ENCODE measurements at regions not wholly inside any gene's neighbourhood (a gene's known extent, or its start where the extent isn't known, plus 50 kb on each side); places are given as distances from the start of the nearest gene placed in this dataset.
A peak's percentile ranks its signal among the peaks of the same experiment; 100 is the strongest.

DNA sequence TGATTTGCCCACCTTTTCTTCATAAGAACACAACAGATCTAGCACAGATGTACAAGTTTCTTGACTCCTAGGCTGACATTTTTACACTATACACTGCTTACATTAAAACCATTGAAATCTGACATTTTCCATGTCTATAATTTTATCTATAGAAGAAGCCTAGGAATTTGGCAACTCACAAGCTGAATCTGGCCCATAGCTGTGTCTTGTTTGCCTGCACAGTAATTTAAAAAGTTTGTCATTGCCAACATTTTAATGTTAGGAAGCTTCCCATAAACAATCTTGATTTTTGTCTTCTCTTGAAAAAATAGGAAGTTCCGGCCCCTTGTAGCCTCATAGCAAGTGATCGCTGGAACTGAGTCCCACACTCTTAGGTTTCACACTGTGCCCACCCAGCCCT, 394.6 kb upstream of the AZI2 start:
- no peak for DNase-seq

DNA sequence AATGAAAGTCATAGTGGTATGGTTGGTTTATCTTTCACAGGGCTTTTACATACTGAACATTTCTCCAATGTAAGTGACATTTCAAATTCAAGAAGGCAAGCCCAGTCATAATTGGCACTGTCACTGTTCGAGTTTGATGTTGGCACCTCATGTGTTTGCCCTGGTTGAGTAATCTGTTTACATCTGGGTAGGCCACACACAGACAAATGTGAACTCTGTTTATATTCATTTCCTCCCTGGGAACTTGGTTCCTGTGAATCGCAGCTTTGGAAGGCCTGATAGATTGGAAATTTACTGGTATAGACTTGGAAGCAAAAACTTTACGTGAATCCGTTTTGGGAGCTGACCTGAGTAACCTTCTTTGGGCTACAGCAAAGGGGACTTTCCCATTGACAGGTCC, 395.2 kb upstream of the AZI2 start:
- DNase-seq = peak; percentile 25

DNA sequence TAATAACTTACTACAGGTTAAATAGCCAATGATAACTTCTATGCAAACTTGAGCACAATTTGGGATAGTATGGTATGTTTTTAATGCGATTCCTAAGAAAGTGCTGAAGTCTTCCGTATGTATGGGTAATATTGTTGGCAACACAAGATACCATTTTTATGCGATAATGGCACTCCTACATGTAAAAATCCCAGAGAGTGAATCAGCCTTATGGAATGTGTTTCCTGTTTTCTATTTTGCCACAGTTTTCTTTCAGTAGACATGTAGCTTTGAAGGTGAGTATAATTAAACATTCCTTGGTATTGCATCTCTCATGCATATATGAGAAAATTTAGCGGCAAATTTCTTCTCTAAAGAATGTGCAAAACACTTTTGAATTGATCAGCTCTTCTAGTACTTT, 396.8 kb upstream of the AZI2 start:
- DNase-seq = no peak

DNA sequence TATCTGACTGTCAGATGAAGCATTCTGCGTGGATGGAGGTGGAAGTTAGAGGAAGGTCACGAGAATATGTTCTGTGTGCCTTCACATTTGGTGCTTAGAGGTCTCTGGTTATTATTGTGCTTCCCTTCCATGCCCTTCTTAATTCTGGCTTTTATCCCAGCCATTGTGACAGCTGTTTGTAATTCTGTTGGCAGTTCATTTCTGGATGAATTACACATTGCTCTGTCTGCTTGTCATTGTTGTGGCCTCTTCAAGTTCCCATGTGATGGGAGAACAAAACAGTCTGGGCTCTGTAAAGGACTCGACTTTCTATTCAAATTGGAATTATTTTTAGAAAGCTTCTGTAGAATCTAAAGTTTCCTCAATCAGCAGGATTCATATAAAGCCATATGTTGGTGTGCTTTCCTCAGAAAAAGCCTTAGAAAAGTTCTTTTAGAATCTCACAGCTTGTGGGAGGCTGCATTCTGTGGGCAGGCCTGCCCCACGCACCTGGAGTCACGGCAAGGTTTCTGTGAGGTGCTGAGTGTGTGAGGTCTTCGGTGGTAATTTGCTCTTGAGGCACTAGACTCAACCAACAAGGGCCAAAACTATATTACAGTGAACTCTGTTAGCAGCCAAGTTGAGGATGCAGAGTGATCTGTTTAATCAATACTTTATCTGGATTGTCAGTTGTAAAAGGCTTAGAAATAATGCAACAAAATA, 397.4 kb upstream of the AZI2 start:
- DNase-seq = peak; percentile 12

DNA sequence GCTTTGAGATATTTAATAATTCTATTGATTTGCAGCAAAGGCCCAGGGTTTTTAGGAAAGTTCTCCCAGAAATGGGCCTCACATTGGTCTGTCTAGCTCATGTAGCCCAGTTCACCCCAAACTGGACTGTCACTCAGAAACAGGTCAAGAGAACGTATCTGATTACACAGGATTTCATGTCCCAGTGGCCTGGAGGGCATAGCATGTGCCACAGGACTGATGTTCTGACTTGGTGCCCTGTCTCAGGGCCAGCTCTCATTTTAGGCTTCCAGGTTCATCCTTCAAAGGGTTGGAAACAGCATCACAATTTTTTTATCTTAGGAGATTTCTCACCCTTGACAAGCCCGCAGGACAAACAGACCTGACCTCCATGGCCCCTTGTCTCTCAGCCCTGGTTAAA, 398.4 kb upstream of the AZI2 start:
- DNase-seq = no peak

DNA sequence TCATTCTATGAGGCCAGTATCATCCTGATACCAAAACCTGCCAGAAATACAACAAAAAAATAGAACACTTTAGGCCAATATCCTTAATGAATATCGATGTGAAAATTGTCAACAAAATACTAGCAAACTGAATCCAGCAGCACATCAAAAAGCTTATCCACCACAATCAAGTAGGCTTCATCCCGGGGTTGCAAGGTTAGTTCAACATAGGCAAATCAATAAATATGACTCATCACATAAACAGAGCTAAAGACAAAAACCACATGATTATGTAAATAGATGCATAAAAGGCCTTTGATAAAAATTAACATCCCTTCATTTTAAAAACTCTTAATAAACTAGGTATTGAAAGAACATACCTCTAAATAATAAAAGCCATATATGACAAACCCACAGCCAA, 403.2 kb upstream of the AZI2 start:
- no peak for DNase-seq

DNA sequence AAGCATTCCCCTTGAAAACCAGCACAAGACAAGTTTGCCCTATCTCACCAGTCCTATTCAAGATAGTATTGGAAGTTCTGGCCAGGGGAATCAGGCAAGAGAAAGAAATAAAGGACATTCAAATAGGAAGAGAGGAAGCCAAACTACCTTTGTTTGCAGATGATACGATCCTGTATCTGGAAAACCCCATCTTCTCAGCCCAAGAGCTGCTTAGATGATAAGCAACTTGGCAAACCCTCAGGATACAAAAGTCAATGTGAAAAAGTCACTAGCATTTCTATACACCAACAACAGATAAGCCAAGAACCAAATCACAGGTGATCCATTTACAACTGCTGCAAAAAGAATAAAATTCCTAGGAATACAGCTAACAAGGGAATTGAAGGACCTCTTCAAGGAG, 403.7 kb upstream of the AZI2 start:
- no peak for DNase-seq

DNA sequence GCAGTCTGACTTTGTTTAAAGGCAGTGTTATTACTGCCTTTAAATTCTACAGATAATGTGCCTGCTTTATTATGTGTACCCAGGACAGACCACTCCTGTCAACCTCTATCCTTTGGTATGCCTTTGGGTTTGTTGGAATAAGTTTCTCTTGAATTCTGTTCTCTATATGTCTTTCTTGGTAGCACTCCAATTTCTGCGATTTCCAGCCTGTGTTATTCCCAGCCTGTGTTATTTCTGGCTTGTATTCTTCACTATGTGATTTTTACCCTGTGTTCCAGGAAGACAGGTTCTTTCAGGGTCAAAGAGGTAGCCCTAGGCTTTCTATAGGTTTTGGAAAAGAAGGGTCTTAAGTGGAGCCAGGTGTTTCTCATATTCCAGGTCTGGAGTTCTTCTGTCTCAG, 407.4 kb upstream of the AZI2 start:
- no peak for DNase-seq

DNA sequence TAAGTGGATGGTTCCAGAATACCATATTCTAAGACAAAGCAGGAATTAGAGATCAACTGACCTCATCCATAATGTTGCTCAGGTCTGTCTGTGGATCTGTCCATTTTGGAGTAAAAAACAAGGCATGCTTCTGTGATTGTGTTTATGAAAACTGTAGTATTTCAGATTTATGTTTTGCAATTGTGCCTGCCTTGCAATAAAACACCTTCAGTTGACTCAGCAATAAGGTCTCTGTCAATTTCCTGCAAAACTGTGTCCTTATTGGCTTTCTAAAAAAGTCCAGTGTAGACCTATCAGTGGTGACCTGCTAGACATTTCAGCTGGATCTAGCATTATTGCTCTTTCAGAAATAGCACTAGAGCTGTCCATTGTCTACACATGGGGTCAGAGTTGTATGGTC, 409.5 kb upstream of the AZI2 start:
- DNase-seq = no peak

DNA sequence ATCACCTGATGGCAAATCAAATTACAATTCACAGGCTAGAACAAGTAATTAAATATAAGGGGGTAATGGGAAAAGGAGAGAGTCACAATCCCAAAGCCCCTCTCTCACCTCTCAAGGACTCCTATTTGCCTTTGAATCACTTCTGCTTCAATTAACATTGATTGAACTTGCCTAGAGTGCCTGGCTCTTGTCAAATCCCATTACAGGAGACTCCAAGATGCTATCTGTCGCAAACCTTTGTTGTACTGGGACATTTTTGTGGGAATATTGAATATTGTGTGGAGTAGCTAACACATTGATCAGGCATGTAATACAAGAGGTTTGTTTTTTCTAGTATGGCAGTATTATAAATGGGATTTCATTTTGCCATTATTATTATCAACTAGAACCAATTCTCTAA, 412.8 kb upstream of the AZI2 start:
- DNase-seq = no peak

DNA sequence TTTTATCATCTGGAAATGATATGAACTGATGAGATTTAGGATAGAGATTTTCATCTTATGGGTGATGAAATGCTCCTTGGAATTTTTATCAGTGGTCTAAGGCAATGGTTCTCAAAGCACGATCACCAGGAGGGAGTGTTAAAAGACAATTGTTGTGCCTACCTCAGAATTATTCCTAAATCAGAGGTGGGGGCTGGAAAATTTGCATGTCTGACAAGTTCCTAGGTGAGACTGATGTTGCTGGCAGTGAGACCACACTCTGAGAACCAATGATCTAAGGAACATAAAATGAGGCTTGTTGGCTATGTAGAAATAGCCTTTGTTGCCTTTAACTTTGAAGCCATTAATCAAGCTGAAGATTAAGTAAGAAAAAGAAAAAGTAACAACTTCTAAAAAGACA, 416.6 kb upstream of the AZI2 start:
- DNase-seq = no peak

DNA sequence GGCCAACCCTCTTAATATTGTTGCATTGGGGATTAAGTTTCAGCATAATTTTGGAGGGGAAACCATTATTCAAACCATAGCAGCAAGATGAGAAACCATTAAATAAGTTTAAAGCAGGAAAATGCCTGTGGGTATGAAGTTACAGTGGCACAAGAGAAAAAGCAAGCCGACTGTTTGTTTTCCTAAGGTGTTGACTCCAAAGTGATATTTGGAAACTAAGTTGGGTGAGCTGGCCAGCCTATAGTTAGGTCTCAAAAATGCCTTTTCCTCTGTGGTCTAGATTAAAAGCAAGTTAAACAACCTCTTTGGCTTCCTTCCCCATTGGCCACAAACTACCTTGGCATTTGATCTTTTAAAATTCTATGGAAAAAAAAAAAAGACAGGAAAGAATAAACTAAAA, 419.8 kb upstream of the AZI2 start:
- DNase-seq = no peak

DNA sequence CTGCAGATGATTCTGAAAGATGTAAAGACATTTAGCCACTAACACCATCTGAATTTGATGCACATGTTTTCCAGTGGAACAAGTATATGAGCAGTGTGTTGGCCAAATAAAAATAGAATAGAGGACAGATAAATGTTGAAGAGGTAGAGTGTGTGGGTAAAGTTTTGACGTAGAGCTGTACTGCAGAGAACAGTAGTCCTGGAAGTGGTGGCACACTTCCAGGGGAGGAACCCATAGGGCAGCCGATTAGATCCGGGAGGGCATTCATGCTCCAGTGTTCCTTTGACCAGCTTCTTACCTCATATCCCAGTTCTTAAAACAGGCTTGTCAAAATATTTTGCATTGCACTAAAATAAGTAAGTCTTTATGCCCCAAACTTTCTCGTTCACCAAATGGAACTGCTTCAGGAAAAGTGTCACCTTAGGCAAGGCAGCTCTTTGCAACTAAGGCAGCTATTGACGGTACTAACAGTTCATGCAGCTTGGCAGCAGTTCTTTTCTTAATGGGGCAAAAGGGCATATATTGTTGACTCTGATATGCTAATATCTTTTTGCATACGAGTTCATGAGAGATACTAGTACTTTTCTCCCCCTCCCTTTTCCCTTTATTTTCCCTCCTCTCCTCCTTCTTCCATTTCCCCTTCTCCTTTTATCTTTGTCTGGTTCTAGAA, 429.3 kb upstream of the AZI2 start:
- DNase-seq = no peak

DNA sequence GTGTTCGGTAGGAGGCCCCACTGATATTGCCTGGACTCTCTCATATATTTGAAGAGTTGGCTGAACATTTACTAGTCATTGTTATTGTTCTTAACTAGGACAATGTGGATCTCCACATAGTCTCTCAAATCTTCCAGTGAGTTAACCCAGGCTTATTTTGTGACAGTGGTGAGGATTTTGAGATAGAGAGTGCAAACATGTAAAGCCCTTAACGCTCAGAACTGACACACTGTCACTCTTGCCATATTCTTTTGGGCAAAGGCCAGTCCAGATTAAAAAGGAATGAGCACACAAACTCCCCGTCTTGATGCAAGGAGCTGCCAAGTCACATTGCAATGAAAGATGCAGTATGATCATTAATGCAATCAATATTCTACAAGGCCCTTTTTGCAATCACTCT, 431.9 kb upstream of the AZI2 start:
- no peak for DNase-seq

DNA sequence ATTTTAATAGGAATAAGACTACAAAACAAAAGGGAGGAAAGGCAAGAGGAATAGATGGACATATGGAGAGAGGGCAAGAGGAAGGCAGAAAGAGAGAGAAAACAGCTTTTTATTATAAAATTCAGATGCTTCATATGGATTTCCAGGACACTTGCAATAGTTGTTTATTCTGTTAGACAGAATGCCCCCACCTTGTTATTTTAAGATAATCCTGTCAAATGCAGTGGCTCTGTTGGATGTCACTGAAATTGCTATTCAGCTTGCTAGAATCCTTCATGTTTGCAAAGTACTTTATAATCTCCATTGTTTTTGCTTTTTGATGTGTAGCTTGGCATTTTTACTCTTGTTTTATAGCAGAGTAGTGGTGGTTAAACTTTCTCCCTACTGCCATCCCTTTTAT, 432.4 kb upstream of the AZI2 start:
- no peak for DNase-seq

DNA sequence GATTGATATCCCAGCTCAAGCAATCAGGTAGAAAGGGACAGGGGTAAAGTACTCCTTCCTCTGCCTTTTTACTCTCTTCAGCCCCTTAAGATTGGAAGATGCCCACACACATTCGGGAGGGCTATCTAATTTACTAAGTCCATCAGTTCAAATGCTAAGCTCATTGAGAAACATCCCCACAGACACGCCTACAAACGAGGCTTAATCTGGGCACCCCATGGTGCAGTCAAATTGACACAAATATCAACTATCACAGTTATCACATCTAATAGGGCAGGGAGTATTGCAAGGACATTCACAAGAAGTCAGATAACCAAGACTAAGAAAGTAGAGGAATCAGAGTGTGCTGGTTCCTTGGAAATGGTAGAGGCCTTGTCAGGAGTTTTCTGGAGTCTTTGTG, 437.8 kb upstream of the AZI2 start:
- no peak for DNase-seq

DNA sequence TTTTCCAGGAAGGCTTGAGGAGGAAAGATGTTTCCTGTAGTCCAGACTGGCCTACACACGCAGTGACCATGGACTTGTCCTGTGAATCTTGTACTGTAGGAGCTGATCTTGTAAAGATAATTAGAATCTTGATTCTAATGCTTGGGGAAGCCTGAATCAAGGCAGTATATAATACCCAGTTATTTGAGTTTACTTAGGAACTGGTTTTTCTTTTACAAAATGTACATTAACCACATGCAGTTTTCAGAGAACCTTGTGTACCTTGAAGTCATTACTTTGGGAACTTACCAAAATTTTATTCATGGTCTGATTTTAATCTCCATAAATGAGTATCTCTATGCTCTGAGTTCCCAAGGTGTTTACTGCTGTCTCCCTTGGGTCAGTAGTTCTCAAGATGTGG, 439.9 kb upstream of the AZI2 start:
- no peak for DNase-seq

DNA sequence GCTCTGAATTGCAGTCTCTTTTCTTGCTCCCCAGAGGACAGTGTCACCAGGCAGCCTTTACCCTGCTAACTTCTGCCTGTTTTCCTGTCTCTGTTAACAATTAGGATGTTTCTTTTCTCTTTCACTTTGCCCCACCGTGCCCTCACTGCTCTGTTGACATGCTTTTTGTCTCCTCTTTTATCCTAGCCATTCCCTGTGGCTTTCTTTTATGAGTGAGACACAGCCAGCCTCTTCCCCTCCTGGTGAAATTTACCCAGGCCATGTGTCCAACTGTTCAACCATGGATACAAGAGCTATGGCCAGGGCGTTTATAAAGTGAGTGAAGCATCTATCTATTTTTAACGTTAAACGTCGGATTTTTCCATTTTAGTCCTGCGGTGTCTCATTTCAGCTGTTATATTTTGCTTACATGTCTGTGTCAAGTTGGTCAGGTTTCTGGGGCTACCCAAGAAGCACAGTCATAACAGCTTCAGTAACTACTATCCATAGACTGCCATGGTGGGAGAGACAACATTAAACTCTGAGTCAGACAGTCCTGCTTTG, 443.2 kb upstream of the AZI2 start:
- DNase-seq = peak; percentile 31

DNA sequence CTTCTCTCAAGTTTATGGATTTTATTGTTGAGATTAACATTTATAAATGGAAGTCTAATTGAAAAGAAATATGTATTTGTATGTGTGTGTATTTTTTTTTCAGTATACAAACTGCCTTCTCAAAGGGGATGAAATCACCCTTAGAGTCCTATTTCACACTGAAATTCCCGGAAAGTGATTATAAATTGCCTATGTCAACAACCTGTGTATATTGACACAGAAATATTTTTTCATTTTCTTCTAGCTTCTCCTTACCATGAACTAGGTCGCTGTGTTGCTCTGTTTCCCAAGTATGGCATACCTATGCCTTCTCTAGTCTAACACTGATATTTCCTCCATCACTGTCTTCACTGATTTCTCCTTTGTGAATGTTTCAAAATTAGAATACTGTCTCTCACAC, 444.0 kb upstream of the AZI2 start:
- no peak for DNase-seq

DNA sequence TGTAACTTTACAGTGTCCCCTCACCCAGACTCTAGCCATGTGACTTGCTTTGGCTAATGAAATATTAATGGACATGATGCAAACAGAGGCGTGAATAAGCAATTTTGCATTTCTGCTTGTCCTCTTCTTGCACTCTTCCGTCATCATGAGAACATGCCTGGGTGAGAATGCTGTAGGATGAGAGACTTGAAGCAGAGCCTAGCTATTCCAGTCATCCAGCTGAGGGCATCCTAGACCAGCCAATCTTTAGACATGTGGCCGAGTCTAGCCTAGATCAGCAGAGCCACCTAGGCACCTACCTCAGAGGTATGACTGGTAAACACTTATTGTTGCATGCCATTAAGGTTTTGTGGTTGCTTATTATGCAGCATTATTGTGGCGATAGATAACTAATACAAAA, 450.5 kb upstream of the AZI2 start:
- no peak for DNase-seq

DNA sequence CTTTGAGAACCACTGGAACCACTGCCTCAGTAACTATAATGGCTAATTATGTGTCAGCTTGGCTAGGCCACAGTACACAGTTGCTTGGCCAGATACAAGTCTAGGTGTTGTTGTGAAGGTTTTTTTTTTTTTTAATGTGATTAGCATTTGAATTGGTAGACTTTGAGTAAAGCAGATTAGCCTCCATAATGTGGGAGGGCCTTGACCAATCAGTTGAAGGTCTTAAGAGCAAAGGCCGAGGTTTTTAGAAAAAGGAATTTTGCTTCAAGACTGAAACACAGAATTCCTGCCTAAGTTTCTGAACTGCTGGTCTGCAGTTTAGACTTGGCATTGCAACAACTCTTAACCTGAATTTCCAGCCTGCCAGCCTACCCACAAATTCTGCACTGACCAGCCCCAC, 451.6 kb upstream of the AZI2 start:
- no peak for DNase-seq

DNA sequence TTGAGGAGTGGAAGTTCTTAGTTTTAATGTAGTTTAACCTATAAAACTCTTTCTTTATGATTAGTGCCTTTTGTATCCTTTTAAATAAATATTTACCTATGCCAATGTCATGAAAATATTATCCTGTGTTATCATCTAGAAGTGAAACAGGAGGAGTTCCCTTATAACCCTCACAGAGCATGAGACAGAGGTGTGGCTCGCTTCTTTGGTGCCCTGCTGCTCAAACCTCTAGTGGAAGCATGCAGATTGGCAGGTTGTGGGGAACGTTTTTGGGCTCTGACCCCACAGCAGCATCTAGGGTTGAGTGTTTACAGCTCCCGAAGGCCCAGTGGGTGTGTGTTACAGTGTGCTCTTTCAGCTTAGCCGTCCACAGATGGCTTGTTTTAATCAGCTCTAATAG, 459.4 kb upstream of the AZI2 start:
- no peak for DNase-seq

DNA sequence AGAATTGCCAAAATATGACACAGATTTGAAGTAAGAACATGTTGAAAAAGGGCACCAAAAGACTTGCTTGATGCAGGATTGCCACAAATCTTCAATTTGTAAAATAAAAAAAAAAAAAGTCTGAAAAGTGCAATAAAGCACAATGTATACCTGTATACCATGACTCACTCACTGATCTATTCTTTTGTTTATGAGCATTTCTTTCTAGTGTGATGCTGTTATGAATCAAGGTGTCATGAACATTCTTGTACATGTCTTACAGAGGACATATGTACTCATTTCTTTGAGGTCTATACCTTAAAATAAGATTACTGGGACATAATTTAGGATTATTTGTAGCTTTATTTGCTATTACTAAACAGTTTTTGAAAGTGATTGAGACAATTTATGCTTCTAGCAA, 464.9 kb upstream of the RBMS3 start:
- no peak for DNase-seq

DNA sequence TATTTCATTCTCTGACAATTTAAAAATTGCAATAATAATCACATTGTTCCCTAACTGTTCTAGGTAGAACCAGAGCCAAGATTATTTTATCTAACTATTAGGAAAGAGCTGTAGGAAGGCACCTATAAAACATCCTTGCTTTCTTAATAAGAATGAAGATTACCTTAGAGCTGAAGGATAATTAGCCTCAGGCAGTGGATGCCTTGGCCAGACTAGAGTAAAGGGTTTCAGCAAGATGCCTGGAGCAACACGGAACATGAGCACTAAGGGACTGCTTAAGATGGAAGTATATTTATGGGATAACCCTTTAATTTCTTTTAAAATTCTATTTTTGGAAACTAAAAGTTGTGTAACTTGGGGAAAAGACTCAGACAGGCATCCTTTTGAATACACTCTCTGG, 456.6 kb upstream of the RBMS3 start:
- no peak for DNase-seq

DNA sequence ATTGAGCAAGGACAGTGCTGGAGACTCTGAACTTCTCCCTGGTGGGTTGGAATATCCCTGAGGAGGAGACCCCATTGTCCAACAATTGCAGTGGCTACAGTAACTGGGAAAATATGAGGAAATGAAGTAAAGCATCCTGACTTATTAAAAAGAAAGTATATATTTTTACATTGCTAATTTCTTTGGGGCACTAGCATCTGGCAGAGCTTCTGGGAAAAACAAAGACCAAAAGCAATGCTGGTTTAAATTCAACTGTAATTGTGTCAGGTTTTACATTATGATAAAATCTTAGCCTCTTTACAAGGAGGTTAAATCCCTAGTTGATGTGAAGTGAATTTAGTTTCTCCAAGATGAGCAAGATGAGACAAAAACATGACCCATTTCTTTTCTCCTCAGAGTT, 454.0 kb upstream of the RBMS3 start:
- no peak for DNase-seq
